Gastrocnemius medialis (tissue), 4 donors: ENCODE measurements at regions not wholly inside any gene's neighbourhood (a gene's known extent, or its start where the extent isn't known, plus 50 kb on each side); places are given as distances from the start of the nearest gene placed in this dataset.

Experiments used
- CTCF ChIP-seq, 5 experiments: fragments of 450-650 bp in 3 of 5; fragments of 200-600 bp in 2 of 5; sonication (generic) in 2 of 5; IDR thresholded peaks in 4 of 5; conservative IDR thresholded peaks in 1 of 5; 1 replicate in 4 of 5; 2 replicates in 1 of 5; pipeline ENCODE4 v1.5.1; 2016 to 2019; ENCODE audit warnings: antibody characterized with exemption in 5 of 5, mild to moderate bottlenecking in 3 of 5, moderate library complexity in 3 of 5
- POLR2A ChIP-seq, 2 donors: fragments of 450-650 bp; IDR thresholded peaks; one replicate each; pipeline ENCODE4 v1.6.1; 2017; ENCODE audit warnings: antibody characterized with exemption in 2 of 2, mild to moderate bottlenecking in 2 of 2, moderate library complexity in 2 of 2

GRCh38 chr14:65849091-65849490 lies 436.6 kb downstream of the FUT8 start:
- no peak for TF ChIP-seq POLR2A (IDR thresholded peaks at IDR 0.05)
- no peak for TF ChIP-seq CTCF (IDR thresholded peaks at IDR 0.05 in 4 of 5, conservative IDR thresholded peaks at IDR 0.05 in 1 of 5)
